GM12872 (cell line): ENCODE measurements at regions not wholly inside any gene's neighbourhood (a gene's known extent, or its start where the extent isn't known, plus 50 kb on each side); places are given as distances from the start of the nearest gene placed in this dataset.

ENCODE experiments used
- CTCF ChIP-seq: IDR thresholded peaks from 3 replicates; pipeline ENCODE4 v1.5.1; 2011; ENCODE audit warnings: low read depth, mild to moderate bottlenecking, low read length, moderate library complexity; ENCODE audit not compliant: insufficient read depth

GRCh38 chr10:74760086-74760979 lies 66.1 kb upstream of the KAT6B start:
- no peak for TF ChIP-seq CTCF

GRCh38 chr10:74763934-74764591 lies 62.3 kb upstream of the KAT6B start:
- TF ChIP-seq CTCF, result no peak

GRCh38 chr10:74765465-74765975 lies 60.9 kb upstream of the KAT6B start:
- TF ChIP-seq CTCF, result no peak

GRCh38 chr10:74766501-74766900 lies 59.9 kb upstream of the KAT6B start:
- TF ChIP-seq CTCF, result no peak

- TF ChIP-seq CTCF, result no peak
Measured at GRCh38 chr10:74770400-74770799, 56.0 kb upstream of the KAT6B start.

GRCh38 chr10:74771054-74771453 lies 55.3 kb upstream of the KAT6B start:
- TF ChIP-seq CTCF, result 0 out of 3 replicates have a peak, but pooled peaks have one; percentile 9

- no peak for TF ChIP-seq CTCF
Measured at GRCh38 chr10:74775099-74775498, 51.3 kb upstream of the KAT6B start.
